ENCODE measurements at regions not wholly inside any gene's neighbourhood (a gene's known extent, or its start where the extent isn't known, plus 50 kb on each side); places are given as distances from the start of the nearest gene placed in this dataset.

GRCh38 chr14:45559626-45560025 lies 306.6 kb upstream of the MIS18BP1 start:
- ChIA-PET CTCF (ENCODE audit: low intra/inter-chr PET ratio) (no interaction called here), POLR2A (no interaction called here)
- Histone ChIP-seq H3K9me1 (ENCODE audit: control insufficient read depth, insufficient read depth, low read length) (no peaks in the 10 kb centered on the region), H3K4me2 (ENCODE audit: insufficient read depth, low read length) (no peak overlapping the region), H3K27ac (ENCODE audit: extremely low read depth, low read depth, low read length) (no peak overlapping the region), H3K4me3 (no peak overlapping the region), H3K27me3 (ENCODE audit: control insufficient read depth in 2 of 2, insufficient read depth in 2 of 2, low read length in 2 of 2) (no peaks in the 10 kb centered on the region), H3K4me1 (replicated peaks in 1 of 2; ENCODE audit: control insufficient read depth in 2 of 2, insufficient read depth in 2 of 2, low read length in 2 of 2) (no peaks in the 10 kb centered on the region), H3K9ac (ENCODE audit: insufficient read depth in 1 of 2, low read depth in 2 of 2, low read length in 2 of 2) (no peak overlapping the region), H3K36me3 (ENCODE audit: control insufficient read depth, insufficient read depth, low read length) (no peaks in the 10 kb centered on the region), H3K79me2 (ENCODE audit: control insufficient read depth, insufficient read depth, low read length) (no peaks in the 10 kb centered on the region), H4K20me1 (replicated peaks; ENCODE audit: control insufficient read depth, insufficient read depth, low read length) (no peaks in the 10 kb centered on the region), H2AFZ (ENCODE audit: low read depth, low read length) (no peak overlapping the region), H3K9me3 (replicated peaks; ENCODE audit: control insufficient read depth, insufficient read depth, low read depth, low read length) (no peaks in the 10 kb centered on the region)
- in situ Hi-C loops (cut with MboI) = no loop called here
- WGBS (ENCODE audit: insufficient coverage, low coverage, missing lambda C conversion rate) = 0% methylated on average over 3 of the region's 5 CpGs
- intact Hi-C loops (cut with micrococcal nuclease) = no loop called here
- no peak for DNase-seq (ENCODE audit: extremely low read depth in 1 of 4, low spot score in 3 of 4)
- no peak for FAIRE-seq
- ATAC-seq = no peak
- BruUV-seq (replicated peaks) = no TSS peak
- no peak for TF ChIP-seq HMG20B (CRISPR knock-in tag; IDR thresholded peaks at IDR 0.05)
- no peak for TF ChIP-seq TSHZ1 (CRISPR knock-in tag; IDR thresholded peaks at IDR 0.05)
- no peak for TF ChIP-seq RFX1 (IDR thresholded peaks at IDR 0.05)
- no peak for TF ChIP-seq MGA (IDR thresholded peaks at IDR 0.05)
- TF ChIP-seq PYGO2 (tag; IDR thresholded peaks at IDR 0.05) = no peak
- no peak for TF ChIP-seq CBX5 (IDR thresholded peaks at IDR 0.05; ENCODE audit: borderline replicate concordance, low read depth)
- TF ChIP-seq ZNF551 (CRISPR knock-in tag; IDR thresholded peaks at IDR 0.05) = no peak
- no peak for TF ChIP-seq MXD1 (CRISPR knock-in tag; IDR thresholded peaks at IDR 0.05; ENCODE audit: borderline replicate concordance, poor library complexity, severe bottlenecking)
